ENCODE measurements at regions not wholly inside any gene's neighbourhood (a gene's known extent, or its start where the extent isn't known, plus 50 kb on each side); places are given as distances from the start of the nearest gene placed in this dataset.

DNA sequence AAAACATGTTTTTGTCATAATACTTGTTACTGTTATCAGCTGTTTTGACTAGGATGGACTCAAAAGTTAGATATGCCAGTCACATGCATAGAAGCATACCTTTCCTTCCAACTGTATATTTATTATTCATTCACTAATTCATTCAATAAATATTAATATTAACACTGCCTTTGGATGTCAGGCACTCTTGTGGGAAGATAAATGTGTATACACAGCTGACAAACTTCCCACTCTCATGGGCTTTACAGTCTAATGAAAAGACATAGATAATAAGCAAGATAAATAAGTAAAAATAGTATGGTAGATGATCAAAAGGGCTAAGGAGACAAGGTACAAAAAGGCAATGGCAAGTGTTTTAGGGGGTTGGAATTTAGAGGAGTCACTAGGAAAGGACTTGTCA, 180.1 kb upstream of the SMIM30 start:
- Histone ChIP-seq H3K4me3 (no peak overlapping the region), H3K4me1 (no peaks in the 10 kb centered on the region), H3K9me3 (no peaks in the 10 kb centered on the region), H3K36me3 (no peaks in the 10 kb centered on the region), H3K27me3 (no peaks in the 10 kb centered on the region), H3K27ac (replicated peaks in 1 of 4) (no peak overlapping the region)
- DNase-seq (ENCODE audit: extremely low spot score), result no peak
- intact Hi-C loops (cut with DNase I), result no loop called here
- TF ChIP-seq POLR2AphosphoS5 (IDR thresholded peaks at IDR 0.05) (no peak), POLR2A (IDR thresholded peaks at IDR 0.05; ENCODE audit: low read depth) (no peak), EP300 (IDR thresholded peaks at IDR 0.05) (no peak), CTCF (IDR thresholded peaks at IDR 0.05) (no peak)

GRCh38 chr7:113294750-113295149, 176.4 kb upstream of the SMIM30 start:
- WGBS, result 90% methylated on average over 2 of the region's 3 CpGs
- Histone ChIP-seq H3K27ac (replicated peaks in 1 of 4) (no peak overlapping the region), H3K36me3 (no peaks in the 10 kb centered on the region), H3K4me1 (peaks cover 0 to 10% (median 4%) of the 10 kb centered on the region in 4 donors), H3K27me3 (no peaks in the 10 kb centered on the region), H3K4me3 (no peak overlapping the region), H3K9me3 (no peaks in the 10 kb centered on the region)
- TF ChIP-seq POLR2AphosphoS5 (IDR thresholded peaks at IDR 0.05) (no peak), CTCF (IDR thresholded peaks at IDR 0.05) (no peak), POLR2A (IDR thresholded peaks at IDR 0.05; ENCODE audit: low read depth) (no peak), EP300 (IDR thresholded peaks at IDR 0.05) (no peak)
- intact Hi-C loops (cut with DNase I), result no loop called here
- DNase-seq (ENCODE audit: extremely low spot score), result no peak

DNA sequence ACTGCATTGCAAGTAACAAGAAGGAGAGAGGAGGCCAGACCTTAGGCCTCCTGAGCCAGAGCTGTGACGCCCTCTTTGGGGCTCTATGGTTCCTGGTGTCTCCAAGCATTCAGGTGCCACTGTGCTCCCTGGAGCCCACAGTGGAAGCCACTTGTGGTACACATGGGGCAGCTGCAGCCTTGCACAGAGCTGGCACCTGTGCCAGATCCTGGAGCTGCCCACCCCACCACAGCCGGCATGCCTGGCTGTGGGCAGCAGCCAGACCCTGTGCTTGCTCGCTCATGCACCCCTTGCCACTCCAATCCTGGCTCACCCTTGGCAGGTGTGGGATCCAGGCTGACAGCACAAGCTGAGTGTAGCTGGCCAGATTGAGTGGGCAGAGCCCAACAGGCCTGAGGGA, 173.8 kb upstream of the SMIM30 start:
- no peaks in the 10 kb centered on the region for H3K27me3 ChIP-seq
- 35% methylated on average over 2 of the region's 3 CpGs for WGBS
- H3K36me3 ChIP-seq, result no peaks in the 10 kb centered on the region
- peaks cover 0 to 10% (median 4%) of the 10 kb centered on the region in 4 donors for H3K4me1 ChIP-seq
- no peak overlapping the region for H3K27ac ChIP-seq (replicated peaks in 1 of 4)
- H3K4me3 ChIP-seq, result no peak overlapping the region
- intact Hi-C loops (cut with DNase I), result no loop called here
- TF ChIP-seq POLR2A (IDR thresholded peaks at IDR 0.05; ENCODE audit: low read depth), result no peak
- TF ChIP-seq CTCF (IDR thresholded peaks at IDR 0.05), result no peak
- TF ChIP-seq EP300 (IDR thresholded peaks at IDR 0.05), result no peak
- no peak for TF ChIP-seq POLR2AphosphoS5 (IDR thresholded peaks at IDR 0.05)
- no peaks in the 10 kb centered on the region for H3K9me3 ChIP-seq
- no peak for DNase-seq (ENCODE audit: extremely low spot score)

GRCh38 chr7:113291058-113291457, 172.7 kb upstream of the SMIM30 start:
- H3K4me1 ChIP-seq, result peaks cover 0 to 10% (median 4%) of the 10 kb centered on the region in 4 donors
- intact Hi-C loops (cut with DNase I), result no loop called here

More at GRCh38 chr7:113291058-113291457, 172.7 kb upstream of the SMIM30 start:
- Histone ChIP-seq H3K9me3 (no peaks in the 10 kb centered on the region), H3K4me3 (no peak overlapping the region), H3K27me3 (no peaks in the 10 kb centered on the region), H3K36me3 (no peaks in the 10 kb centered on the region), H3K27ac (replicated peaks in 1 of 4) (no peak overlapping the region)
- TF ChIP-seq CTCF (IDR thresholded peaks at IDR 0.05) (no peak), POLR2AphosphoS5 (IDR thresholded peaks at IDR 0.05) (no peak), POLR2A (IDR thresholded peaks at IDR 0.05; ENCODE audit: low read depth) (no peak), EP300 (IDR thresholded peaks at IDR 0.05) (no peak)
- no peak for DNase-seq (ENCODE audit: extremely low spot score)
- 100% methylated on average over 3 of the region's 9 CpGs for WGBS

Data from esophagus muscularis mucosa (tissue), 4 donors.